H7 (cell line): ENCODE measurements at regions not wholly inside any gene's neighbourhood (a gene's known extent, or its start where the extent isn't known, plus 50 kb on each side); places are given as distances from the start of the nearest gene placed in this dataset.
A peak's percentile ranks its signal among the peaks of the same experiment; 100 is the strongest.

Experiments used
- DNase-seq: peaks from one replicate; pipeline ENCODE4 v3.0.0; 2012
- H3K27me3 ChIP-seq: 2 replicates; pipeline ENCODE4 v1.6.0; 2011; ENCODE audit warnings: mild to moderate bottlenecking, low read length; ENCODE audit not compliant: control insufficient read depth, insufficient read depth
- H3K36me3 ChIP-seq: replicated peaks from 2 replicates; pipeline ENCODE4 v1.5.1; 2011; ENCODE audit warnings: low read length; ENCODE audit not compliant: control insufficient read depth, insufficient read depth
- H3K4me3 ChIP-seq: 2 replicates; pipeline ENCODE4 v1.5.1; 2011; ENCODE audit warnings: low read depth, mild to moderate bottlenecking, control low read depth, low read length, moderate library complexity; ENCODE audit not compliant: insufficient read depth

DNA sequence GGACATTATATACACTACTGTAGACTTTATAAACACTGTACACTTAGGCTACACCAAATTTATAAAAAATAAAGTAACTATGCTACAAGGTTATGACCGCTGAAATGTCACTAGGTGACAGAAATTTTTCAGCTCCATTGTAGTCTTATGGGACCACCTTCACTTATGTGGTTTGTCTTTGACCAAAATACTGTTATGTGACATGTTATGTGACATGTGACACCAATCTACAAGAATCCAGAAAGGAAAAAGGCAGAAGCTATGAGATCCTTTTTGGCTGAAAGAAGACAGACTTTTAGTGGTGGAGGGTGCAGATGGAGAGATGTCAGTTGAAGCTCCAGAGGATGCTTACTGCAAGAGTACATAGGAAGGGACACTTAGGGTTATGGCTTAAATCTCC lies 1378.4 kb upstream of the TENM4 start:
- no peaks in the 10 kb centered on the region for H3K36me3 ChIP-seq
- DNase-seq, result no peak
- no peaks in the 10 kb centered on the region for H3K27me3 ChIP-seq
- H3K4me3 ChIP-seq, result no peak overlapping the region

- Histone ChIP-seq H3K4me3 (no peak overlapping the region), H3K36me3 (no peaks in the 10 kb centered on the region), H3K27me3 (no peaks in the 10 kb centered on the region)
- no peak for DNase-seq
Measured at GRCh38 chr11:80816966-80817365, 1376.1 kb upstream of the TENM4 start.

DNA sequence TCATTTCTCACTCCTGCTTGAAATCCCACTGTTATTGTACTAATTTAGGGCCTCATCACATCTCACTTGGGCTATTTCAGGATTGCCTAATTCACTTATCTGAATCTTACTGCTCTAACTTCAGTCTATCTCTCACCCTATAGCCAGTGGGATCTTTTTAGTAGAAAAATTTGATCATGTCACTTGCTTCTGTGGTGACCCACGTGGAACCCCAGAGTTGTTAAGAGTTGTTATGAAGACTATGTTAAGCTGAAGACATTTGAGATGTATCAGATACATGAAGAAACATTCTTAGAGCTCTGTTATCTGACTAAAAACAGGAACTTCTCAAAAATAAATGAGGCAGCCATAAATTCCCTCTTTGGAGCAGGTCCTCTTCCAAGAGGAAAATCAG lies 1375.6 kb upstream of the TENM4 start:
- Histone ChIP-seq H3K4me3 (no peak overlapping the region), H3K27me3 (no peaks in the 10 kb centered on the region), H3K36me3 (no peaks in the 10 kb centered on the region)
- DNase-seq, result no peak

GRCh38 chr11:80815752-80816453 lies 1375.1 kb upstream of the TENM4 start:
- no peak for DNase-seq
- Histone ChIP-seq H3K27me3 (no peaks in the 10 kb centered on the region), H3K4me3 (no peak overlapping the region), H3K36me3 (no peaks in the 10 kb centered on the region)

DNA sequence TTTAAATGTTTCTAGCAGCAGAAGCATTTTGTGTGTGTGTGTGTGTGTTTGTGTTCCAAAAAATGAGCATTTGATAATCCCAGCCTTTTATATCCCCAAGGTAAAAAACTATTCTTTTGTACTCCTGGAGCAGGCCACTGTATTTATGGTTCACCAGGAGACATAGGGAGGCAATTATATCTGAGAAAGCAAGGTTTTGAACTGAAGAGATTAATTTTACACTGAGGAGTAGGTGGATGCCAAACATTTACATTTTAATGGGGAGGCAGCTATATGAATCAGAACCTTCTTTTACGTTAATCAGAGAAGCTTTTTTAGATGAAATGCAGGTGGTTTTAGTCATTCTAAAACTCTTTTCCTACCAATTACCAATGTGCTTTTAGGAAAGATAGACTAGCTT lies 1374.0 kb upstream of the TENM4 start:
- no peak overlapping the region for H3K4me3 ChIP-seq
- DNase-seq, result no peak
- no peaks in the 10 kb centered on the region for H3K36me3 ChIP-seq
- no peaks in the 10 kb centered on the region for H3K27me3 ChIP-seq

- Histone ChIP-seq H3K4me3 (no peak overlapping the region), H3K36me3 (no peaks in the 10 kb centered on the region), H3K27me3 (no peaks in the 10 kb centered on the region)
- no peak for DNase-seq
Measured at GRCh38 chr11:80810695-80811094, 1369.9 kb upstream of the TENM4 start.

- Histone ChIP-seq H3K36me3 (no peaks in the 10 kb centered on the region), H3K27me3 (no peaks in the 10 kb centered on the region), H3K4me3 (no peak overlapping the region)
- DNase-seq, result no peak
Measured at GRCh38 chr11:80798174-80798573, 1357.3 kb upstream of the TENM4 start.

- Histone ChIP-seq H3K27me3 (no peaks in the 10 kb centered on the region), H3K36me3 (no peaks in the 10 kb centered on the region), H3K4me3 (no peak overlapping the region)
- no peak for DNase-seq
Measured at GRCh38 chr11:80783561-80783960, 1342.7 kb upstream of the TENM4 start.

- Histone ChIP-seq H3K27me3 (no peaks in the 10 kb centered on the region), H3K36me3 (no peaks in the 10 kb centered on the region), H3K4me3 (no peak overlapping the region)
- DNase-seq, result peak; percentile 4
Measured at GRCh38 chr11:80782135-80782885, 1341.5 kb upstream of the TENM4 start.

DNA sequence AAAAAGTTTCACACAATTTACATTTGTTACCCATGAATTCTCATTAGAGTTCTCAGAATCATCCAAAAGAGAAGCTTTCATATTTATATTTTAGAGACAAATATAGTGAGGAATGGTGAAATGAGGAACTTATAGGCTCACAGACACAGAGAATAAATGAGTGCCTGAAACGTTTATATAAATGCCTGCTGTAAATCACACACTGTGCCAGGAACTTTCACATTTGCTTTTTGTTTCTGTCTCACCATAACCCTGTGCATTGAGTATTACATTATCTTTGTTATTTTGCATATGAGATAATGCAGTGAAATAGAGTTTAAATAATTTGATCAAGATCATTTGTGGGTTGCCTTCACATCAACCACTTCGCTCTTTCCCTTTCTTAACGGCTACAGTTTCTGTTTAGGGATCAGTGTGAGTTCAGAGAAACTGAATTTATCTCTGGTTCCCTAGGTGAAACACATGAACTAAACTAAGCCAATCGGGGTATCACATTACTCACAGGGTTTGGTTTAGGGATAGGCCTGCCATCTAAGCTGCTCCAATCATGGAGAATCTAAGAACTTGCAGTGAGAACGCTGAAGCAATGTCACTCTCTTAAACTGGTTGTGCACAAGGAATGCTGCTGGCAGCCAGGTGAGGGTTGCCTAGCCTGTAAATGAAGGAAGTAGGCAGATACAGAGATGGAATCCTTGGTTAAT lies 1339.2 kb upstream of the TENM4 start:
- no peak for DNase-seq
- Histone ChIP-seq H3K4me3 (no peak overlapping the region), H3K27me3 (no peaks in the 10 kb centered on the region), H3K36me3 (no peaks in the 10 kb centered on the region)

GRCh38 chr11:80778941-80779340 lies 1338.1 kb upstream of the TENM4 start:
- no peak for DNase-seq

GRCh38 chr11:80778432-80778831 lies 1337.6 kb upstream of the TENM4 start:
- DNase-seq, result no peak
- Histone ChIP-seq H3K27me3 (no peaks in the 10 kb centered on the region), H3K36me3 (no peaks in the 10 kb centered on the region), H3K4me3 (no peak overlapping the region)

More at GRCh38 chr11:80778941-80779340, 1338.1 kb upstream of the TENM4 start:
- Histone ChIP-seq H3K36me3 (no peaks in the 10 kb centered on the region), H3K4me3 (no peak overlapping the region), H3K27me3 (no peaks in the 10 kb centered on the region)

DNA sequence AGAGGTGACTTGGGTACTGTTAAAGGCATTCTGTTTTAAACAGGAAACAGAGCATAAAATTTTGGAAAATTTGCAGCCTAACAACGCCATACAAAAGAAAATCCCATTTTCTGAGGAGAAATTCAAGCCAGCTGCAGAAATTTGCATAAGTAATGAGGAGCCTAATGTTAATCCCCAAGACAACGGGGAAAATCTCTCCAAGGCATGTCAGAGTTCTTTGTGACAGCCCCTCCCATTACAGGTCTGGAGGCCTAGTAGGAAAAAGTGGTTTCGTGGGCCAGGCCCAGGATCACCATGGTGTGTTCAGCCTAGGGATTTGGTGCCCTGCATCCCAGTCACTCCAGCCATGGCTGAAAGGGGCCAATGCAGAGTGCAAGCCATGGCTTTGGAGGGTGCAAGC lies 1333.1 kb upstream of the TENM4 start:
- no peak for DNase-seq
- H3K27me3 ChIP-seq, result no peaks in the 10 kb centered on the region
- no peaks in the 10 kb centered on the region for H3K36me3 ChIP-seq
- no peak overlapping the region for H3K4me3 ChIP-seq

DNA sequence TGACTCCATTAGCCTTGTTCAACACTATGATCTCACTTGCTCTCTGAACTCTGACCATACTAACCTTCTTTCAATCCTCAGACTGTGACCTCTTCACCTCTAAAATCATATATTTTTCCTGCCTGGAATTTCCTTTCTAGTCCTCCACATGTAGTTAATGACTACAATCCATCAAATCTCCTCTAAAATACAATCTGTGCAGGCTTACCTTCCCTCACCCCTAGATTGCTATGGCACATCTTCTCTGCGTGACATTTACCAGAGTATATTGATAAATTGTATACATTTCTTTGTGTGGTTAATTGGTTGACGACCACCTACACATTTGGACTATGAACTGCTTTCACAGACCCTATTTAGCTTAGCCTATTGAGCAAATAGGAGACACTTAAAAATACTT lies 1330.2 kb upstream of the TENM4 start:
- DNase-seq, result no peak
- Histone ChIP-seq H3K27me3 (no peaks in the 10 kb centered on the region), H3K36me3 (no peaks in the 10 kb centered on the region), H3K4me3 (no peak overlapping the region)

- H3K36me3 ChIP-seq, result no peaks in the 10 kb centered on the region
- no peaks in the 10 kb centered on the region for H3K27me3 ChIP-seq
- DNase-seq, result no peak
- no peak overlapping the region for H3K4me3 ChIP-seq
Measured at GRCh38 chr11:80758787-80759186, 1318.0 kb upstream of the TENM4 start.
